B cell (primary cell): ENCODE measurements at regions not wholly inside any gene's neighbourhood (a gene's known extent, or its start where the extent isn't known, plus 50 kb on each side); places are given as distances from the start of the nearest gene placed in this dataset.

Experiments
- CTCF ChIP-seq: fragments of 200-600 bp; IDR thresholded peaks from one replicate; pipeline ENCODE4 v1.8.0; 2022; ENCODE audit warnings: antibody characterized with exemption, mild to moderate bottlenecking
- EZH2 ChIP-seq: IDR thresholded peaks from 2 replicates; pipeline ENCODE4 v1.6.1; 2012; ENCODE audit warnings: borderline replicate concordance, low read depth, mild to moderate bottlenecking, moderate library complexity, low read length; ENCODE audit not compliant: insufficient read depth, poor library complexity, severe bottlenecking

GRCh38 chr1:245095903-245096302 is 58.9 kb upstream of the KIF26B start:
- TF ChIP-seq CTCF (no peak), EZH2 (no peak)
